ENCODE measurements at regions not wholly inside any gene's neighbourhood (a gene's known extent, or its start where the extent isn't known, plus 50 kb on each side); places are given as distances from the start of the nearest gene placed in this dataset.
"Not testable (repeated sequence)": the region's sequence is repeated elsewhere in the genome, so short reads cannot be mapped to it uniquely, and the experiment has no call there.

GRCh38 chrX:8018934-8019333 is 91.7 kb upstream of the PNPLA4 start:
- DNase-seq, result no peak

GRCh38 chrX:8010105-8010504 is 82.9 kb upstream of the PNPLA4 start:
- no peak for DNase-seq

GRCh38 chrX:8005678-8006347 is 78.6 kb upstream of the PNPLA4 start:
- DNase-seq, result no peak

- no peak for DNase-seq
Observed at GRCh38 chrX:8003147-8003883, 76.1 kb upstream of the PNPLA4 start.

GRCh38 chrX:7996851-7997250 is 69.6 kb upstream of the PNPLA4 start:
- no peak for DNase-seq

- no peak for DNase-seq
Observed at GRCh38 chrX:7996414-7996813, 69.2 kb upstream of the PNPLA4 start.

- no peak for DNase-seq
Observed at GRCh38 chrX:7993873-7994272, 66.7 kb upstream of the PNPLA4 start.

- DNase-seq, result not testable (repeated sequence)
Observed at GRCh38 chrX:7988013-7988759, 61.0 kb upstream of the PNPLA4 start.

GRCh38 chrX:7987160-7988012 is 60.2 kb upstream of the PNPLA4 start:
- peak; percentile 79 for DNase-seq

GRCh38 chrX:7986738-7987137 is 59.5 kb upstream of the PNPLA4 start:
- peak; percentile 3 for DNase-seq

- no peak for DNase-seq
Observed at GRCh38 chrX:7985568-7985967, 58.4 kb upstream of the PNPLA4 start.

- no peak for DNase-seq
Observed at GRCh38 chrX:7983581-7983980, 56.4 kb upstream of the PNPLA4 start.

Measured in GF-D8 (cell line).